ENCODE measurements at regions not wholly inside any gene's neighbourhood (a gene's known extent, or its start where the extent isn't known, plus 50 kb on each side); places are given as distances from the start of the nearest gene placed in this dataset.
A peak's percentile ranks its signal among the peaks of the same experiment; 100 is the strongest.

DNA sequence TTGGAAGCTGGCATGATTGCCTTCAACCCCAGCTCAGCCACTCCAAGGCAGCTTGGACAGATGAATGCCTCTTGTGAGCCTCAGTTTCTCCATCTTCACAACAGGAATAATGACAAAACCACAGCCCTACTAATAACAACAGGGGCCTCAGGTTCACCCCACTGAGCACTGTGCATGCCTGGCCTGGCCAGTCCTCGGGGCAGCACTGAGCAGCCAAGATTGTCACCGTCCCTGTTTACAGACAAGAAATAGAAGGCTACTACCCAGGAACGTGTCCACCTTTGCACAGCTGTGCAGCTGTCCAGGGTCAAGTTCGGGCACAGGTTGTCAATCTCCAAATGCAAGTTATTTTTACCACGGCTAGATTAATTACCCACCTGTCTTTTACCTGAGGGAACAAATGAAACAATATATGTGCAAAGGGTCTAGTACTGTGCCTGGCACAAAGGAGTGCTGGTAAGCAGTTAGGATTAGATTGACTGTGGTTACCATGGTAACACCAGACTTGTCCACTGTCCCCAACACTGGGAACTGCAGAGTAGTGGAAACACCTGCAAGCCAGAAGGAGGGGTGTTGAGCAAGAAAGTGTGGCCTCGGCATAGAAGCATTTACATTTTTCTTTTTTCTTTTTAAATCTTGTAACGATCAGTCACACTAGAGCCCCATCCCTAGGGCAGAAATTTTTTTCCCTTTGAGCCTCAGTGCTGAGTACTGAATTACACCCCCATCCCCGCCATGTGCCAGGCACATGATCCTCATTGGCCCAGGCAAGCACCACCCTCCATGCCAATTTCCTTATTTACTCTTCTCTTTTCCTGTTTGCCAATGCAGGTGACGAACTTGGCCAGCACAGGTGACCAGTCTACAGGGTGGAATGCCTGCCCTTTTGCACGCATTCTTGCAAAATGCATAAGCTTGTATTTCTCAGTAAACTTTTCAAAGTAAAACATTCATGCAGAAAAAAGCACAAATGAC lies 66.3 kb upstream of the SLC6A6 start:
- DNase-seq (ENCODE audit: low spot score): no peak

DNA sequence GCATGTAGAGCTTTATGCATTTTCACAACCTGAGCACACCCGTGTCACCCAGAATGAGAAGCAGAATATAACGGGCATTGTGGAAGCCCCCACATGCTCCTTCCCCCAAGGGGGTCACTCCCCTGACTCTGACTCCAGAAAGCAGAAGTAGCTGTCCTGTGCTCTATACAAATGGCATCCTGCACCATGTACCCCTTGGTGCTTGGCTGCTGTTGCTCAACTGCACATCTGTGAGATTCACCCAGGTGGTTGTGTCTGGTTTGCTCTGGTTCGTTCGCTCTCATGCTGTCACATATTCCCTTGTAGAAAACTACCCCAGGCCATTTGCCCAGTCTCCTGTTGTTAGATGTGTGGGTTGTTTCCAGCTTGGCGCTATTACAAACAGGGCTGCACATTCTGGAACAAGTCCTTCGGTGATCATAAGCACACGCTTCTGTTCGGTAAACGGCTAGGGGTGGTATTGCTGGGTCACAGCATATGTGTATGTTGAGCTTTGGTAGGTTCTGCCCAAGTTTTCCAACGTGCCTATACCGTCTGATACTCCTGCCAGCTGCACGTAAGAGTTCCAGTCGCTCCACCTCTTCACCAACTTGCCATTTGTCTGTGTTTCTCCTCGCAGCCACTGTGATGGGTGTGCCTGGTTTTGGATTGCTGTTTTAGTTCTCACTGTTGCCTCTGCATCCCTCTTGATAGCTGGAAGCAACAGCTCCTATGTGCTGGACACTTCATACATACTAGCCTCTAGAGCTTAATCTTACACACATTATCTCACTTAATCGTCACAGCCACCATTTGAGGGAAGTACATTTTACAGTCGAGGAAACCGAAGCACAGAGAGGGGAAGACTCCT lies 65.4 kb upstream of the SLC6A6 start:
- no peak for DNase-seq (ENCODE audit: low spot score)

DNA sequence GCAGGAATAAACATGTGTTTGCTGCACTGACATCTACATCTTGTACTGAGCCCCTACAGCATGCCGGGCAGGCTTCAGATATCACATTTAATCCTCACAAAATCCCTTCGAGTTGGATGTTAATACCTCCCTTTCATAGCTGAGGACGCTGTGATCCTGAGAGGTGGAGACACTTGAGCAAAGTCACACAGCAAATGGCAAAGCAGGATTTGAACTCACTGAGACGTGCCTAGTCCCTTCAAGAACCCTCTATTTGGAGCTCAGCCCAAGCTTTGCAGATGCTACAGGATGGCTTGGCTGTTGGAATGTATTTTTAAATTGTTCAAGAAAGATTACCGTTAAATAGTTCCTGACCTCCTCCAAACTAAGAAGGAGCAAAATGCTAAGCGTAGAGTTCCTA lies 64.6 kb upstream of the SLC6A6 start:
- DNase-seq (ENCODE audit: low spot score): peak; percentile 10

DNA sequence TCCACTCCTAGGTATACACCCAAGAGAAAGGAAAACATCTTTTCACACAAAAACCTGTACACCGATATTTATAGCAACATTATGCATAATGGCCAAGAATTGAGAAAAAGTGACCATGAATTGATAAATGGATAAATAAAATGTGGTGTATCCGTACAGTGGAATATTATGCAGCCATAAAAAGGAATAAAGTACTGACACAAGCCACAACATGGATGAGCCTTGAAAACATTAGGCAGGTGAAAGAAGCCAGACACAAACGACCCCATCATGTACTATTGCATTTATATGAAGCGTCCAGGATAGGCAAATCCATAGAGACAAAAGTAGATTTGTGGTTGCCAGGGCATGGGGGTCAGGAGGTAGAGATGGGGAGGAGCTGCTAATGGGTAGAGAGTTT lies 64.2 kb upstream of the SLC6A6 start:
- DNase-seq (ENCODE audit: low spot score): no peak

DNA sequence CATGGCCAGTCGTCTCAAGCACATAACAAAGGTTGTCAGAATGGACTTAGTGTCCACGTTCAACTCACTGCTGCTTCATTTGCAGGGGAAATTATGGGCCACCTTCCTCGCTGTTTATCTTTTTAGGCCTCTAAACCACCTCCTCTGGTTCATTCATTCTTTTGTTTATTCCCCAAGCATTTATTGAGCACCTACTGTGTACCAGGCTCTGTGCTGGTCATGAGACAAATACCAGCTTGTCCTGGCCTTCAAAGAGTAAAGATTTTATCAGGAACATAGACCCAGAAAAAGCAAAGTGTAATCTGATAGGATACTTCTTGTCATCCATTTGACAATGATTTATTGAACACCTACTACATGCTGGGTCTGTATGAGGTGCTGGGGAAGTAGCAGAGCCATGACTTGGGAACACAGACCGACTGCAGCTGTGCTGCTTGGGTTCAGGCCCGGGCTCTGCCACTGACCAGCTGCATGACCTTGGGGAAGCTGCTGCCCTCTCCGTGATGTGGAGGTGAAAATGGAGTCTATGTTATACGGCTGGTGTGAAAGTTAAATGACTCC lies 63.4 kb upstream of the SLC6A6 start:
- no peak for DNase-seq (ENCODE audit: low spot score)

DNA sequence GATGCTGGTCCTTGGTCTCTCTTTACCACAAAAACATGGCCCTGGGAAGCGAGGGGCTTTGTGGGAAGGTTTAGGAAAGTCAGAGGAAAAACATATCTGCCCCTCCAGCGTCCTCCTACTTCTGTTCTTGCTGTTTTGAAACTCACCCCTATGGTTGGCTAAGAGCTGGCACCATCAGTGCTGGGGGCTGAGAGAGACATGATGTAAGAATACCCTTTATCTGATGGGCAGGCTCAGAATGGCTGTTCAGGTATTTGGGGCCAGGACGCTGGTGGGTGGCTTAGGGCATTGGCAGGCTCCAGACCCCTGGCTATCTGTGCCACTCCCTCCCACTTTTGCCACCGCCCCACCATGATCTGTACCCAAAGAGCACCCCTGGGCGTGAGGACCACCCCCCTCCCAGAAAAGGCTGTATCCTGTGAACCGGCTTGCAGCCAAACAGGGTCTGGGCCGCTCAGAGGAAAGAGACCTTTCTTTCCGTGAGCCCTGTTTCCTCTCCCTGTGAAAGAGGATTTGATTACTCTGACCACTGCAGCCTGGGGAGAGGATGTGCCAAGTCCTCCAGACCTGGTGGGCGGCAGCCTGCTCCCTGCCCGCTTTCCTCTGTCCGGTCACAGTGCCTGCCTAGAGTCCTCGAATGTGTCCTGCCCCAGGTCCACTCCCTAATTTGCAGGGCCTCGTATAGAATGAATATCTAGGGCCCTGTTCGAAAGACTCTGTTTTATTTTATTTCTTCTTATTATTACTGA lies 61.3 kb upstream of the SLC6A6 start:
- no peak for DNase-seq (ENCODE audit: low spot score)

DNA sequence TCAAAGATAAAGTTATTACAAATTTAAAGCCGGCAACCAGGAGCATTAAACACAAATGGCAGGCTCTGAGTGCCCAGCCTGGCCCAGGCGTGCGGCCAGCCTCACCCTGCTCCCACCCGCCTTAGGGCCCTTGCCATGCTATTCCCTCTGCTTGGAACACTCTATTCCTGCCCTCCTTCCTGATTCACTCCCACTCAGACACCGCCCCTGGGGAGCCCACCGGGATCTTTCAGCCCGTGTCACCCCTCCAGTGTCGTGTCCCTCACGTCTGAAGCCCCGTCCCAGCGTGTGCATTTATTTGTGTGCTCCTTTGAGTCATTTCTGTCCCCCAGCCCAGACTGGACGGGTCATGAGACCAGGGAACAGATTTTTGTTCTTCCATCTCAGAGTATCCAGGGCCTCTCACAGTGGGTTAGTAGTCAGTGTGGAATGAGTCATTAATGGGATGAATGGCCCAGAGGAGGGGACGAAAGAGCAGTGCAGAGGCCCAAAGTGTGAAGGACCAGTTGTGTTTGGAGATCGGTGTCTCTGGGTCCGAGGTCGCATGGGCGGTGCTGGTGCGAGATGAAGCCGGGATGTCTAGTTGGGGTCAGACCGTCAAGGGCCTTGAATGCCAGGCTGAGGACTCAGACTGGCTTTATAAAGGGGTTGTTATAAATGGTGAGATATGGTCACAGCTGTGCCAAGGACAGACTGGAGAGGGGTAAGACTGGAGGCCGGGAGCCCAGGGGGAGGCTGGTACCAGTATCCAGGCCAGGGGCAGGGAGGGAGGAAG lies 58.9 kb upstream of the SLC6A6 start:
- no peak for DNase-seq (ENCODE audit: low spot score)

DNA sequence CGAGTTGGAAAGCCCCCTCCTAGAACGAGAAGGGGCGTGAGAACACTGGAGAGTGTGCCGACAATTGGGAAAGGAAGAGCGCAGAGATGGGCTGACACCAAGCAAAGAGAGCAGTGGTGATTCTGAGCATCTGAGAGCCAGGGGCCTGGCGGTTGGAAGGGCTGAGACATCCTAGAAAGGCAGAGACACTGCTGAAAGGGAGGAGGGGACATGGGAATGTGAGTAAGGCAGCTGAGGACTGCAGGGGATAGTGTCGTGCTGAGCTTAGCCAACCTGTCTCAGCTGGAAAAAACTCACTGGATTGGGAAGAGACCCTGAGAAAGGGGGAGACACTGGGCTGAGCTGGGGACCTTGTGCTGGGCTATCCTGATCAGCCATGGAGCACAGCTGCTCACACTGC lies 58.1 kb upstream of the SLC6A6 start:
- DNase-seq (ENCODE audit: low spot score): no peak

DNA sequence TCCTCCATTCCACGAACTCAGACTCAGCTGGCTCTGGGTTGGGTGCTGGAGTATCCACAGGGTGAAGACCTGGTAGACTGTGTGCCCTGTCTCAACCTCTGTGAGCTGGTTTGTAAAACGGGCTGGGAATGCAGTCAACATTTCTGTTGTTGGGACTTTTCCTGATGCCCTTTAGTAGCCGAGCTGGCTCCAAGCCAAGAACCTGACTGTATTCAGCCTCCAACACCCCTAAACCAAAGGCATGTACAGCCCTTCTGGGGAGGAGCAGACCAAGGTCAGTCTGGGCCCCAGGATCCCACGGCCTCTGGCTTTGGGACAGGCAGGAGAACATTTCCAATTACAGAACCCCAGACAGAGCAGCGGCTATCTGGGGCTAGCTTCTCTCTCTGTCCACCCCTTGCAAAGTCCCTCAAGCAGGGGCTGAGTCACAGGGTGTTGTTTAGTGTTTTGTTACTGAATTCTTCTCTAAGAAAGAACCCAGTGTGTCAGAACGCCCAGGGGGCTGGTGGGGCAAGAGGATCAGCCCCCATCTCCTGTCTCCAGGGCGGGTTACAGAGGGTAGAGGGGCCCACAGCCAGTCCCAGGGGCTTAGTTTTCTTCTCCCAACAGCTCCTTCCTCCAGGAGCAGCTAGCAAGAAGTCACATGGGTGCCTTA lies 56.8 kb upstream of the SLC6A6 start:
- DNase-seq (ENCODE audit: low spot score): peak; percentile 12

DNA sequence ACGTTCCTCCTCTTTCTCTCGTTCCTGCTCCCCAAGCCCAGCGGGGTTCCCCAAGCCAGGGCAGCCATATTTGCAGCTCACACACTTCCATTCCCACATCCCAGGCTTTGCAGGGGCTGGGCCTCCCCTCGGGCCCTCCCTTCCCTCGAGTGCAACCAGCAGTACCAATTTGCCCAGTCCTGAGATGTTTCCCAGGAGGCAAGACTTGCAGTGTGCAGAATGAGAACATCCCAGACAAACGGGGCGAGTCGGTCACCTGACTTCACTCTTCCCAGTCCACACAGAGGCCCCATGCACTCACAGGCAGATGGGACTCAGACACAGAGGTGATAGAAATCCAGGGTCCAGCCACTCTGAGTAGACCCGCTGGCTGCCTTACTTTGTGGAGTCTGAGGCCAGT lies 56.2 kb upstream of the SLC6A6 start:
- no peak for DNase-seq (ENCODE audit: low spot score)

DNA sequence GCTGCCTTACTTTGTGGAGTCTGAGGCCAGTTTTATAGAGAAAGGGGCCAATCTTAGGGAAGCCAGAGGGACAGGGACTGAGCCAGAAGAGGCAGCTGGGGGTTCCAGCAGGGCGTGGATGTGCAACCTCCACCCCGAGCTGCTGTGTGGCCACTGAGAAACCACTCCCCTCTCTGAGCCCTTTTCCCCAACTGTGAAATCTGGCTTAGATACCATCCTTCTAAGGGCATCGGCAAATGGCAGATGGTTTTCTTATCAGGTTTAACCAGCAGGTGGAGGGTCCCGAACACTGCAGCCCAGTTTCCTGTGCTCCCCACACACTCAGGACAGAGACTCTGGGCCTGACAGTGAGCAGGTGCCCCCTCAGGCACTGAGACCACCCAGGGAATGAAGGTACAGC lies 55.8 kb upstream of the SLC6A6 start:
- no peak for DNase-seq (ENCODE audit: low spot score)

DNA sequence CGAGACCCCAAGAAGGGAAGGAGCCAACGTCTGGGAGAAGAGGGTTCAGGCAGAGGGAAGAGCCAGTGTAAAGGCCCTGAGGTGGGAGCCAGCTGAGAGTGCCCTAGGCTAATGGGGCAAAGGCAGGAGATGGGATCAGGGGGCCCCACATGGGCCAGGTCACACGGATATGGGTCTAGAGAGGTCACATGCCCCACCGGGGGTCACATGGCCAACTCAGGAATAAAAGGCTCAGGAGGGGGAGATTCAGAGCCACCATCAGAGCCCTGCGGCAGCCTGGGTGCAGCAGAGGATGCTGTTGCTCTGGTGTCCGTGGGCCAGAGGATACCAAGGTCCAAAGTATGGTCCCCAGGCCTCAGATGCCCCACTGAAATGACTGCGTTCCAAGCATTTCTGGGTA lies 55.3 kb upstream of the SLC6A6 start:
- no peak for DNase-seq (ENCODE audit: low spot score)

DNA sequence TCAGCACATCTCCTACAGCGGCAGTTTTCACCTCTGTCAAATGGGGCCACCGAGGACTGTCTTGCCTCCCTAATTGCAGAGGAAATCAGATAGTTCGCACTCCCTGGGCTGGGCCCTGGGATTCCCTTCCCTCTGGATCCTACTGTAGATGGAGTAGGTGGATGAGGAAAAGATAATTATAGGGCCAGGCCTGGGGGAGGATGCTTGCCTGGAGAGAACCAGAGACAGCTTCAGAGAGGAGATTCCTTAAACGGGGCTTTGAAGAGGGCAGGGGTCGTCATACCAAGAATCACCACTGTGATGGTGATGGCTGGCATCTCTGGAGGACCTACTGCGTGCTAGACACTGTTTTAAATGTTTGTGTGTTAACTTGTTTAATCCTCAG lies 50.8 kb upstream of the SLC6A6 start:
- DNase-seq (ENCODE audit: low spot score): no peak

DNA sequence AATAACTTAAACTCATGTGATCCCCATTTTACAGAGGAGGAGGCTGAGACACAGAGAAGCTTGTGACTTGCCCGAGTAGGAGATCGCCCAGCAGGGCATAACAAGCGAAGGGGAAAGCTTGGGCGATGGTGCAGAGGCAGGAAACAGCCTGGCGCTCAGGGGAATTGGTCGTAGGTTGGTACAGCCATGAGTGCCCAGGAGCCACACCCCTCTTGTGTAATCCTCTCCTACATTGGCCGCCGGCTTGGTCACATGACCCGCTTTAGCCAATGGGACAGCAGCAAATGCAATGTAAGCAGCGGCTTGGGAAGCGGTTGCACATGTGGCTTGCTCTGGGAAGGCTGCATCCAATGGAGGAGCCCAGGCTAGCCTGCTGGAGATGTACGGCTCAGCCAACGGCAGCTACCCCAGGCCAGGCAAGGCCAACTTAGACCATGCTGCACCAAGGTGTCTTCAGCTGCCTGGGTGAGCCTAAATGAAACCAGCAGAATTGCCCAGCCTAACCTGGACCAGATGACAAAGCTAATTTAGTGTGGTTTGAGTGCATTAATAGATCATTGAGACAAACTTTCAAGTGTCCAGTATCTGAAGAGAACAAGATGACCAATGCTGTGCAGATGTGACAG lies 50.3 kb upstream of the SLC6A6 start:
- DNase-seq (ENCODE audit: low spot score): no peak

Measured in umbilical cord (tissue), 1 donor.